H9 (cell line): ENCODE measurements at regions not wholly inside any gene's neighbourhood (a gene's known extent, or its start where the extent isn't known, plus 50 kb on each side); places are given as distances from the start of the nearest gene placed in this dataset.

Experiments used
- DNase-seq: peaks from one replicate; pipeline ENCODE4 v3.0.0-alpha.2; 2017
- H2AFZ ChIP-seq: one replicate; pipeline ENCODE4 v1.6.1; 2013; ENCODE audit warnings: mild to moderate bottlenecking, low read length, control low read depth, moderate library complexity
- H2AK5ac ChIP-seq: 2 replicates; pipeline ENCODE4 v1.6.1; 2013; ENCODE audit warnings: low read length, control low read depth, mixed read lengths; ENCODE audit not compliant: insufficient read length
- H2BK120ac ChIP-seq: one replicate; pipeline ENCODE4 v1.6.1; 2013; ENCODE audit warnings: low read depth, mild to moderate bottlenecking, low read length, control low read depth, inconsistent platforms; ENCODE audit not compliant: poor library complexity, severe bottlenecking
- H2BK12ac ChIP-seq: 2 replicates; pipeline ENCODE4 v1.6.1; 2013; ENCODE audit warnings: low read length, control low read depth, mixed read lengths, low read depth; ENCODE audit not compliant: insufficient read length
- H2BK15ac ChIP-seq: 2 replicates; pipeline ENCODE4 v1.6.1; 2013; ENCODE audit warnings: low read depth, low read length, control low read depth
- H2BK20ac ChIP-seq: one replicate; pipeline ENCODE4 v1.6.1; 2013; ENCODE audit warnings: low read depth, mild to moderate bottlenecking, low read length, control low read depth, inconsistent platforms; ENCODE audit not compliant: poor library complexity, severe bottlenecking
- H2BK5ac ChIP-seq: 2 replicates; pipeline ENCODE4 v1.6.1; 2013; ENCODE audit warnings: low read length, control low read depth, mixed read lengths; ENCODE audit not compliant: insufficient read length
- H3K14ac ChIP-seq: 2 replicates; pipeline ENCODE4 v1.6.1; 2013; ENCODE audit warnings: low read length, control low read depth; ENCODE audit not compliant: insufficient read depth
- H3K18ac ChIP-seq: 2 replicates; pipeline ENCODE4 v1.6.1; 2013; ENCODE audit warnings: low read depth, mild to moderate bottlenecking, mixed read lengths, low read length, control low read depth; ENCODE audit not compliant: insufficient read length
- H3K23ac ChIP-seq: 2 replicates; pipeline ENCODE4 v1.6.1; 2013; ENCODE audit warnings: low read length, control low read depth, mixed read lengths, low read depth; ENCODE audit not compliant: insufficient read length
- H3K23me2 ChIP-seq: 2 replicates; pipeline ENCODE4 v1.6.1; 2013; ENCODE audit warnings: low read depth, mild to moderate bottlenecking, mixed read lengths, low read length, control low read depth; ENCODE audit not compliant: insufficient read length, poor library complexity, severe bottlenecking
- H3K27ac ChIP-seq: 2 replicates; pipeline ENCODE4 v1.5.1; 2013; ENCODE audit warnings: low read length, control low read depth, mixed read lengths, low read depth; ENCODE audit not compliant: insufficient read length
- H3K27me3 ChIP-seq: 2 replicates; pipeline ENCODE4 v1.6.1; 2013; ENCODE audit warnings: low read length, control low read depth, inconsistent platforms; ENCODE audit not compliant: insufficient read depth
- H3K4ac ChIP-seq: 2 replicates; pipeline ENCODE4 v1.6.1; 2013; ENCODE audit warnings: low read depth, mild to moderate bottlenecking, control low read depth, inconsistent platforms, low read length, moderate library complexity
- H3K4me1 ChIP-seq: 2 replicates; pipeline ENCODE4 v1.6.1; 2013; ENCODE audit warnings: low read length, control low read depth, inconsistent platforms; ENCODE audit not compliant: insufficient read depth
- H3K4me2 ChIP-seq: 2 replicates; pipeline ENCODE4 v1.6.1; 2013; ENCODE audit warnings: low read length, control low read depth, mixed read lengths; ENCODE audit not compliant: insufficient read length, insufficient read depth
- H3K56ac ChIP-seq: 2 replicates; pipeline ENCODE4 v1.6.1; 2013; ENCODE audit warnings: low read depth, mild to moderate bottlenecking, mixed read lengths, low read length, control low read depth; ENCODE audit not compliant: insufficient read length
- H3K79me1 ChIP-seq: 2 replicates; pipeline ENCODE4 v1.6.1; 2013; ENCODE audit warnings: low read depth, mild to moderate bottlenecking, moderate library complexity, low read length, control low read depth, inconsistent platforms; ENCODE audit not compliant: insufficient read depth, poor library complexity, severe bottlenecking
- H3K79me2 ChIP-seq: 2 replicates; pipeline ENCODE4 v1.6.1; 2013; ENCODE audit warnings: low read length, control low read depth, inconsistent platforms; ENCODE audit not compliant: insufficient read depth
- H3K9ac ChIP-seq: 2 replicates; pipeline ENCODE4 v1.6.1; 2013; ENCODE audit warnings: low read length, control low read depth, mixed read lengths; ENCODE audit not compliant: insufficient read length; ENCODE audit errors: extremely low read depth
- H3K9me3 ChIP-seq: one replicate; pipeline ENCODE4 v1.6.1; 2013; ENCODE audit warnings: low read depth, low read length, inconsistent platforms; ENCODE audit not compliant: control insufficient read depth
- H3T11ph ChIP-seq: one replicate; pipeline ENCODE4 v1.6.1; 2013; ENCODE audit warnings: mild to moderate bottlenecking, low read length, control low read depth, inconsistent platforms
- H4K20me1 ChIP-seq: one replicate; pipeline ENCODE4 v1.6.1; 2013; ENCODE audit not compliant: control insufficient read depth, insufficient read length, insufficient read depth
- H4K5ac ChIP-seq: 2 replicates; pipeline ENCODE4 v1.6.1; 2013; ENCODE audit warnings: low read depth, mild to moderate bottlenecking, mixed read lengths, low read length, control low read depth; ENCODE audit not compliant: insufficient read length
- H4K8ac ChIP-seq: replicated peaks from 2 replicates; pipeline ENCODE4 v1.6.1; 2013; ENCODE audit warnings: low read length, control low read depth, mixed read lengths, low read depth; ENCODE audit not compliant: insufficient read length
- H4K91ac ChIP-seq: 2 replicates; pipeline ENCODE4 v1.6.1; 2013; ENCODE audit warnings: low read depth, mild to moderate bottlenecking, moderate library complexity, mixed read lengths, low read length, control low read depth; ENCODE audit not compliant: insufficient read length
- H3K27ac Mint-ChIP-seq, 3 experiments: 2 replicates in 2 of 3; 3 replicates in 1 of 3; pipeline ENCODE4 v1.8.0; 2020 to 2021; ENCODE audit warnings: mixed read lengths in 3 of 3, mild to moderate bottlenecking in 1 of 3, moderate library complexity in 1 of 3
- H3K27me3 Mint-ChIP-seq: 2 replicates; pipeline ENCODE4 v1.8.0; 2021; ENCODE audit warnings: low read depth, mild to moderate bottlenecking, moderate library complexity, mixed read lengths
- H3K36me3 Mint-ChIP-seq, 3 experiments: 2 replicates in 2 of 3; 3 replicates in 1 of 3; pipeline ENCODE4 v1.8.0; 2020 to 2021; ENCODE audit warnings: low read depth in 3 of 3, mixed read lengths in 3 of 3; ENCODE audit not compliant: insufficient read depth in 1 of 3
- H3K4me1 Mint-ChIP-seq, 2 experiments: 2 replicates each; pipeline ENCODE4 v1.8.0; 2020; ENCODE audit warnings: mixed read lengths in 2 of 2
- H3K4me3 Mint-ChIP-seq, 2 experiments: 2 replicates in 1 of 2; 3 replicates in 1 of 2; pipeline ENCODE4 v1.8.0; 2020 to 2021; ENCODE audit warnings: mild to moderate bottlenecking in 2 of 2, mixed read lengths in 2 of 2, moderate library complexity in 1 of 2
- H3K9me3 Mint-ChIP-seq, 2 experiments: 2 replicates in 1 of 2; 3 replicates in 1 of 2; pipeline ENCODE4 v1.8.0; 2020; ENCODE audit warnings: mild to moderate bottlenecking in 2 of 2, mixed read lengths in 2 of 2, moderate library complexity in 1 of 2
- WGBS: extraction: QIAGEN DNeasy Blood & Tissue Kit; methylation state at CpG from one replicate; pipeline ENCODE4 v1.1.7; 2013; ENCODE audit warnings: missing lambda C conversion rate, low lambda C conversion rate, mixed read lengths; ENCODE audit not compliant: insufficient read length; ENCODE audit errors: extremely low coverage; 5-methylcytosine and 5-hydroxymethylcytosine counted together
- TF ChIP-seq, protein P1 (sequence below): fragments of 200-600 bp; sonication (generic); conservative IDR thresholded peaks from 3 replicates; pipeline ENCODE4 v1.8.0; 2021; ENCODE audit warnings: antibody characterized with exemption, mild to moderate bottlenecking

DNA sequence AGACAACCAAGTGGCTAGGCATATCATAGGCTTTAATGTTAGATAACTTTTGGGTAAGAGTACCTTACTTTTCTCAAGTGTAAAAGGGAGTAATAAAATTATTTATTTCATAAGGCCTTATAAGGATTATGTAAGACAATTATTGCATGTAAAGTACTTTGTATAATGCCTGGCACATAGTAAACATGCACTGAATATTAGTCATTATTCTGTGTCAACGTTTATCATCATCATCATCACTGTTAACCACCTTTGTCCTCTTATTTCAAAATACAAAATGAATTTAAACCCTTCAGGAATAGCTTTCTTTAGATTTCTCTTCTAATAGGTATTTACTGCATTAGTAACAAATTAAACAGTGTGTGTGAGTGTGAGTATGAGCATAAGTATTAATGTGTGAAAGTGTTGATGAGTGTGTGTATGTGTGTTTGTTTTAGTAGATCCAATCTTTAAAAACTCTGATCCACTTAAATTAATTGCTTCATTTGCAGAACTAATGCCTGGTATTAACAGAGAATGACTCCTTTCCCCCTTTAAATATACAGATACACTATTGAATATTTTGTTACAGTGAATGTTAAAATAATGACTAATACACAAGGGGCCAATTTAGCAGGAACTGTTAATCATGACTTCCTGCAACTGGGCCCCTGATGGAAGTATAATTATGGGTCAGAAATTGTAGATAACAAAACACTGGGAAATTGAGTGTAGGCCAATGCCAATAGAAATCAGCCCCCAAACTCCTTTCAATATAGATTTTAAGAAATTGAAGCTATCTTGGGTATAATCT, 213.3 kb upstream of the FZD8 start:
- Histone ChIP-seq H2BK120ac (no peak overlapping the region), H4K5ac (no peak overlapping the region), H3K4me2 (no peak overlapping the region), H4K91ac (no peak overlapping the region), H3K23ac (no peak overlapping the region), H3K4me1 (no peaks in the 10 kb centered on the region), H4K20me1 (no peaks in the 10 kb centered on the region), H3K27ac (no peak overlapping the region), H3T11ph (no peak overlapping the region), H3K18ac (no peak overlapping the region), H3K23me2 (no peaks in the 10 kb centered on the region), H3K79me2 (no peaks in the 10 kb centered on the region), H2AK5ac (no peak overlapping the region), H3K14ac (no peak overlapping the region), H2BK5ac (no peak overlapping the region), H3K9me3 (no peaks in the 10 kb centered on the region), H3K27me3 (no peaks in the 10 kb centered on the region), H2BK15ac (no peak overlapping the region), H3K56ac (no peak overlapping the region), H3K9ac (no peak overlapping the region), H3K79me1 (no peaks in the 10 kb centered on the region), H2BK20ac (no peak overlapping the region), H2BK12ac (no peak overlapping the region), H4K8ac (no peak overlapping the region), H3K4ac (no peak overlapping the region), H2AFZ (no peak overlapping the region)
- H3K27ac Mint-ChIP-seq = no peak overlapping the region
- H3K9me3 Mint-ChIP-seq = no peaks in the 10 kb centered on the region
- peaks cover 6 to 7% of the 10 kb centered on the region in 2 experiments for H3K4me1 Mint-ChIP-seq
- H3K36me3 Mint-ChIP-seq = no peaks in the 10 kb centered on the region
- no peaks in the 10 kb centered on the region for H3K27me3 Mint-ChIP-seq
- DNase-seq = no peak
- WGBS = no CpG with 5 or more reads among the region's 1 CpG
- TF ChIP-seq, protein P1, sequence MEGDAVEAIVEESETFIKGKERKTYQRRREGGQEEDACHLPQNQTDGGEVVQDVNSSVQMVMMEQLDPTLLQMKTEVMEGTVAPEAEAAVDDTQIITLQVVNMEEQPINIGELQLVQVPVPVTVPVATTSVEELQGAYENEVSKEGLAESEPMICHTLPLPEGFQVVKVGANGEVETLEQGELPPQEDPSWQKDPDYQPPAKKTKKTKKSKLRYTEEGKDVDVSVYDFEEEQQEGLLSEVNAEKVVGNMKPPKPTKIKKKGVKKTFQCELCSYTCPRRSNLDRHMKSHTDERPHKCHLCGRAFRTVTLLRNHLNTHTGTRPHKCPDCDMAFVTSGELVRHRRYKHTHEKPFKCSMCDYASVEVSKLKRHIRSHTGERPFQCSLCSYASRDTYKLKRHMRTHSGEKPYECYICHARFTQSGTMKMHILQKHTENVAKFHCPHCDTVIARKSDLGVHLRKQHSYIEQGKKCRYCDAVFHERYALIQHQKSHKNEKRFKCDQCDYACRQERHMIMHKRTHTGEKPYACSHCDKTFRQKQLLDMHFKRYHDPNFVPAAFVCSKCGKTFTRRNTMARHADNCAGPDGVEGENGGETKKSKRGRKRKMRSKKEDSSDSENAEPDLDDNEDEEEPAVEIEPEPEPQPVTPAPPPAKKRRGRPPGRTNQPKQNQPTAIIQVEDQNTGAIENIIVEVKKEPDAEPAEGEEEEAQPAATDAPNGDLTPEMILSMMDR = no peak
- no peak overlapping the region for H3K4me3 Mint-ChIP-seq
